K562 (cell line): ENCODE measurements at regions not wholly inside any gene's neighbourhood (a gene's known extent, or its start where the extent isn't known, plus 50 kb on each side); places are given as distances from the start of the nearest gene placed in this dataset.

Experiments
- ATAC-seq: fragments of 200-7000 bp; cut with Tn5 transposase; 3 replicates; pipeline ENCODE4 v1.9.1; 2020; ENCODE audit warnings: moderate library complexity
- BruUV-seq: library from RNA; stranded (reverse); fragments of 400-500 nt; replicated peaks from 2 replicates; lab custom pipeline; 2021; lab: Mats Ljungman, UMichigan
- CTCF ChIA-PET: fragments of 300-600 bp; formaldehyde crosslinking; extraction: SDS; loops from one replicate; lab custom pipeline; 2021; ENCODE audit warnings: low intra/inter-chr PET ratio; lab: Yijun Ruan, JAX
- POLR2A ChIA-PET: fragments of 300-600, 350-650 bp; sonication (Branson Sonifier 250); formaldehyde crosslinking; extraction: SDS; loops from one replicate; lab custom pipeline; 2021; ENCODE audit warnings: antibody characterized with exemption, inconsistent platforms; lab: Yijun Ruan, JAX
- DNase-seq, 4 experiments: peaks; one replicate each; pipeline versions ENCODE4 v3.0.0 to v3.0.0-alpha.2; 2011 to 2018; ENCODE audit warnings: low spot score in 3 of 4, mixed read lengths in 3 of 4; ENCODE audit errors: extremely low read depth in 1 of 4
- FAIRE-seq: peaks from 2 replicates; lab custom pipeline; 2011; peaks lifted over from hg19 to GRCh38; lab: Jason Lieb, UNC
- H2AFZ ChIP-seq: 2 replicates; pipeline ENCODE4 v1.6.0; 2011; ENCODE audit warnings: low read depth, low read length, control low read depth, inconsistent platforms
- H3K27ac ChIP-seq: fragments of 200-600 bp; 3 replicates; pipeline ENCODE4 v1.8.0; 2011; ENCODE audit warnings: low read depth, mild to moderate bottlenecking, control low read depth, inconsistent platforms, low read length, moderate library complexity, mixed read lengths; ENCODE audit errors: extremely low read depth
- H3K27me3 ChIP-seq, 2 experiments: fragments of 300-600 bp in 1 of 2; 2 replicates in 1 of 2; 3 replicates in 1 of 2; pipeline versions ENCODE4 v1.6.0 to v1.8.0; 2011; ENCODE audit warnings: inconsistent platforms in 2 of 2, low read length in 2 of 2, mild to moderate bottlenecking in 1 of 2, mixed read lengths in 1 of 2, moderate library complexity in 1 of 2; ENCODE audit not compliant: control insufficient read depth in 2 of 2, insufficient read depth in 2 of 2
- H3K36me3 ChIP-seq: fragments of 300-600 bp; 3 replicates; pipeline ENCODE4 v1.8.0; 2011; ENCODE audit warnings: mild to moderate bottlenecking, low read length, inconsistent platforms; ENCODE audit not compliant: control insufficient read depth, insufficient read depth
- H3K4me1 ChIP-seq, 2 experiments: fragments of 200-600 bp in 1 of 2; replicated peaks in 1 of 2; 2 replicates in 1 of 2; 3 replicates in 1 of 2; pipeline versions ENCODE4 v1.5.1 to v1.8.0; 2011; ENCODE audit warnings: inconsistent platforms in 2 of 2, low read length in 2 of 2, mild to moderate bottlenecking in 1 of 2, mixed read lengths in 1 of 2, moderate library complexity in 1 of 2; ENCODE audit not compliant: control insufficient read depth in 2 of 2, insufficient read depth in 2 of 2
- H3K4me2 ChIP-seq: 2 replicates; pipeline ENCODE4 v1.6.1; 2011; ENCODE audit warnings: low read length, control low read depth, inconsistent platforms, mixed read lengths; ENCODE audit not compliant: insufficient read depth
- H3K4me3 ChIP-seq: fragments of 200-600 bp; sonication (generic), shearing (Covaris generic); 2 replicates; pipeline ENCODE4 v1.5.1; 2016; ENCODE audit warnings: control low read depth, inconsistent platforms
- H3K79me2 ChIP-seq: fragments of 200-600 bp; 3 replicates; pipeline ENCODE4 v1.8.0; 2011; ENCODE audit warnings: low read length, inconsistent platforms; ENCODE audit not compliant: control insufficient read depth, insufficient read depth
- H3K9ac ChIP-seq, 2 experiments: 2 replicates each; pipeline versions ENCODE4 v1.6.0 to v1.6.1; 2011; ENCODE audit warnings: low read depth in 2 of 2, low read length in 2 of 2, control low read depth in 1 of 2, inconsistent platforms in 1 of 2, mild to moderate bottlenecking in 1 of 2, mixed read lengths in 1 of 2; ENCODE audit not compliant: insufficient read depth in 1 of 2
- H3K9me1 ChIP-seq: one replicate; pipeline ENCODE4 v1.6.0; 2011; ENCODE audit warnings: inconsistent platforms, mild to moderate bottlenecking, low read length, moderate library complexity; ENCODE audit not compliant: control insufficient read depth, insufficient read depth
- H3K9me3 ChIP-seq: replicated peaks from 2 replicates; pipeline ENCODE4 v1.5.1; 2011; ENCODE audit warnings: low read depth, low read length, inconsistent platforms; ENCODE audit not compliant: control insufficient read depth, insufficient read depth
- H4K20me1 ChIP-seq: replicated peaks from 2 replicates; pipeline ENCODE4 v1.6.1; 2011; ENCODE audit warnings: low read length, inconsistent platforms, mixed read lengths; ENCODE audit not compliant: control insufficient read depth, insufficient read depth
- AFF4 ChIP-seq: sonication (generic); formaldehyde crosslinking; IDR thresholded peaks from 2 replicates; pipeline ENCODE4 v1.8.0; 2023; ENCODE audit warnings: mild to moderate bottlenecking, missing genetic modification reagents
- HMGN3 ChIP-seq: IDR thresholded peaks from 2 replicates; pipeline ENCODE4 v1.6.1; 2011; ENCODE audit warnings: borderline replicate concordance, low read depth, mild to moderate bottlenecking, mixed read lengths, low read length; ENCODE audit not compliant: insufficient read length; ENCODE audit errors: extremely low read depth
- TBP ChIP-seq: optimal IDR thresholded peaks from 2 replicates; pipeline ENCODE3; 2011; ENCODE audit warnings: low read depth, low read length, improper control_type of control experiment
- U2AF1 ChIP-seq: fragments of 200-400 bp; formaldehyde crosslinking; optimal IDR thresholded peaks from 2 replicates; pipeline ENCODE3; 2017; ENCODE audit warnings: mild to moderate bottlenecking, low read depth, low read length, moderate library complexity
- WGBS: fragments of 100-300 bp; shearing (Covaris generic); methylation state at CpG from one replicate; pipeline ENCODE4 v1.1.6; 2016; ENCODE audit warnings: low coverage, mixed read lengths; ENCODE audit not compliant: insufficient coverage; ENCODE audit errors: missing lambda C conversion rate; 5-methylcytosine and 5-hydroxymethylcytosine counted together
- in situ Hi-C: fragments of 300-500 bp; cut with MboI; formaldehyde crosslinking; loops from 4 replicates; pipeline ENCODE4 v1.15.0; 2018; ENCODE audit warnings: inconsistent platforms, mixed read lengths
- intact Hi-C: fragments of 100-400 bp; cut with micrococcal nuclease; formaldehyde crosslinking; loops from 2 replicates; pipeline ENCODE4 v1.14.2; 2022
- TF ChIP-seq, protein P1 (sequence below): fragments of 450-650 bp; formaldehyde crosslinking; IDR thresholded peaks from 2 replicates; pipeline ENCODE4 v1.4.0; 2020; ENCODE audit warnings: mild to moderate bottlenecking, moderate library complexity
- TF ChIP-seq, protein P2 (sequence below): sonication (generic); formaldehyde crosslinking; IDR thresholded peaks from 2 replicates; pipeline ENCODE4 v1.8.1; 2023; ENCODE audit warnings: mild to moderate bottlenecking, missing genetic modification reagents, moderate library complexity

DNA sequence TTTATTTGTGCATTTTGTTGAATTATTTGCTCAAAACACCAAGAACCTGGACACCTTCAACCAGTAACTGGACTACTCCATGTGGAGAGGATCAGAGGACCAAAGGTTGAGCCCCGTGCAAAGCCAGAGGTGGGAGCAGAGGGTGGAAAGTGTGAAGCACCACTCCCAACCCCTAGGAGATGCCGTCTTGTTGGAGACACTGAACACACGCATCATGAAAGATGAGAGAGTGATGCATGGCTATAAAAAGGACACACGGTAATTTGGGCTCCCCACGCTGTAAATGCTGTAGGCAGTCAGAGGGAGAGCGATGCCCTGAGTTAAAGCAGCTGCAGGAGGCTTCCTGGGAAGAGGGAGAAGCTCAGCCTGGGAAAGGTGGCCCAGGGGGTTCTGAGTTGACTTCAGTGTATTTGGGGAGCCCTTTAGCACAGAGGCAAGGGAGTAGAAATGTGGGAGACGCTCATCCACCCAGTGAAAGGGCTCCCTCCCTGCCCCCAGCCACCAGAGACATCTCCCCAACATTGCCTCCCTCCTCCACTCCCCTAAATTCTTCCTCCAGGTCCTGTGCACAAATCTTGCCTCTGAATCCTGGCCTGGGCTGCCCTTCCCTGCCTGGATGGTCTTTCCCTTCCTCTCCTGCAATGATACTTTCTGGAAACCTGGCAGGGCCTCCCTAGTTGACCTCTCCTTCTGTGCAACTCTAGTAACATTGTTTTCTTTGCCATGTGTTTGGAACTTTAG is 55.8 kb upstream of the IYD start (continued):
- no peak for TF ChIP-seq AFF4 (CRISPR knock-in tag)

DNA sequence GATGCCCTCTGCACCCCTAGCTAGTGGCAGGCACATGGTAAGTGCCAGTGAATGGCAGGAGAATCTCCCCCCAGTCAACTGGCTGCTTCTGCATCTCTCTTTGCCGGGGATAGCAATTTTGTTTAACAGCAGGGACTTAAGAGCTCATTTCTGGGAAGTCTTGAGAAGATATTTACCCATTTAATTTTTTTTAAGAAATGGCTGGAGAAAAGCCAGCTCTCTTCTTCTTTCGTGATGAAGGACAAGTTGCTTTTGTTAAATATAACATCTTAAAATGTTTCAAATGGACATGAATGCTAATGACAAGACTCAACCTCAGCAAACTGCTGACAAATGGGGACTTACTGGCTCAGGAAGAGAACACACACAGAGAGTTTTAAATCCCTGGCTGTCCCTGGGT is 55.0 kb upstream of the IYD start:
- 19% methylated on average over 2 of the region's 2 CpGs for WGBS
- no TSS peak for BruUV-seq
- Histone ChIP-seq H3K9me1 (no peaks in the 10 kb centered on the region), H2AFZ (no peak overlapping the region), H3K4me3 (no peak overlapping the region), H3K4me1 (peaks cover 2 to 16% of the 10 kb centered on the region in 2 experiments; a peak in 4 of 5 replicates), H3K9ac (no peak overlapping the region), H3K79me2 (no peaks in the 10 kb centered on the region), H3K27me3 (no peaks in the 10 kb centered on the region), H3K4me2 (no peak overlapping the region), H4K20me1 (no peaks in the 10 kb centered on the region), H3K36me3 (no peaks in the 10 kb centered on the region), H3K9me3 (no peaks in the 10 kb centered on the region), H3K27ac (no peak overlapping the region)
- intact Hi-C loops = no loop called here
- FAIRE-seq = no peak
- DNase-seq = no peak
- no peak for ATAC-seq
- ChIA-PET CTCF (no interaction called here), POLR2A (interaction anchor here (1.0 kb wide), 1 partner anchor 9 kb away, joined by 4 read pairs; no protein-coding TSS in a partner anchor)
- in situ Hi-C loops = no loop called here
- TF ChIP-seq U2AF1 = no peak
- TF ChIP-seq HMGN3 = no peak
- TF ChIP-seq, protein P1, sequence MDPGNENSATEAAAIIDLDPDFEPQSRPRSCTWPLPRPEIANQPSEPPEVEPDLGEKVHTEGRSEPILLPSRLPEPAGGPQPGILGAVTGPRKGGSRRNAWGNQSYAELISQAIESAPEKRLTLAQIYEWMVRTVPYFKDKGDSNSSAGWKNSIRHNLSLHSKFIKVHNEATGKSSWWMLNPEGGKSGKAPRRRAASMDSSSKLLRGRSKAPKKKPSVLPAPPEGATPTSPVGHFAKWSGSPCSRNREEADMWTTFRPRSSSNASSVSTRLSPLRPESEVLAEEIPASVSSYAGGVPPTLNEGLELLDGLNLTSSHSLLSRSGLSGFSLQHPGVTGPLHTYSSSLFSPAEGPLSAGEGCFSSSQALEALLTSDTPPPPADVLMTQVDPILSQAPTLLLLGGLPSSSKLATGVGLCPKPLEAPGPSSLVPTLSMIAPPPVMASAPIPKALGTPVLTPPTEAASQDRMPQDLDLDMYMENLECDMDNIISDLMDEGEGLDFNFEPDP = no peak
- TF ChIP-seq, protein P2, sequence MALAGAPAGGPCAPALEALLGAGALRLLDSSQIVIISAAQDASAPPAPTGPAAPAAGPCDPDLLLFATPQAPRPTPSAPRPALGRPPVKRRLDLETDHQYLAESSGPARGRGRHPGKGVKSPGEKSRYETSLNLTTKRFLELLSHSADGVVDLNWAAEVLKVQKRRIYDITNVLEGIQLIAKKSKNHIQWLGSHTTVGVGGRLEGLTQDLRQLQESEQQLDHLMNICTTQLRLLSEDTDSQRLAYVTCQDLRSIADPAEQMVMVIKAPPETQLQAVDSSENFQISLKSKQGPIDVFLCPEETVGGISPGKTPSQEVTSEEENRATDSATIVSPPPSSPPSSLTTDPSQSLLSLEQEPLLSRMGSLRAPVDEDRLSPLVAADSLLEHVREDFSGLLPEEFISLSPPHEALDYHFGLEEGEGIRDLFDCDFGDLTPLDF (CRISPR knock-in tag) = no peak
- TF ChIP-seq TBP = no peak
